Left lung (tissue), 4 donors: ENCODE measurements at regions not wholly inside any gene's neighbourhood (a gene's known extent, or its start where the extent isn't known, plus 50 kb on each side); places are given as distances from the start of the nearest gene placed in this dataset.

Source experiments
- ATAC-seq: fragments of 200-7000 bp; cut with Tn5 transposase; one replicate; pipeline ENCODE4 v1.9.1; 2020; ENCODE audit warnings: moderate library complexity
- DNase-seq, 4 donors: peaks; one replicate each; pipeline ENCODE4 v3.0.0-alpha.2; 2013 to 2020
- H3K27ac ChIP-seq, 2 donors: fragments of 200-600 bp; sonication (generic) in 1 of 2; one replicate each; pipeline versions ENCODE4 v1.5.0 to v1.8.0; 2020 to 2021
- H3K27me3 ChIP-seq, 2 donors: fragments of 200-600 bp; sonication (generic) in 1 of 2; one replicate each; pipeline versions ENCODE4 v1.5.0 to v1.8.0; 2020 to 2021
- H3K36me3 ChIP-seq, 2 donors: fragments of 200-600 bp; sonication (generic) in 1 of 2; one replicate each; pipeline versions ENCODE4 v1.5.0 to v1.8.0; 2020 to 2021
- H3K4me1 ChIP-seq, 2 donors: fragments of 200-600 bp; one replicate each; pipeline ENCODE4 v1.8.0; 2021
- H3K4me3 ChIP-seq, 2 donors: fragments of 200-600 bp; sonication (generic) in 1 of 2; one replicate each; pipeline versions ENCODE4 v1.5.0 to v1.8.0; 2020 to 2021; ENCODE audit warnings: mild to moderate bottlenecking in 1 of 2
- H3K9me3 ChIP-seq, 2 donors: fragments of 200-600 bp; sonication (generic) in 1 of 2; one replicate each; pipeline versions ENCODE4 v1.5.0 to v1.8.0; 2020 to 2021
- CTCF ChIP-seq, 2 donors: fragments of 200-600 bp; sonication (generic) in 1 of 2; IDR thresholded peaks; one replicate each; pipeline versions ENCODE4 v1.5.0 to v1.8.0; 2021; ENCODE audit warnings: antibody characterized with exemption in 2 of 2
- intact Hi-C, 2 donors: fragments of 100-400 bp; cut with DNase I; formaldehyde crosslinking; loops; one replicate each; pipeline versions ENCODE4 v1.11.2 to v1.14.2; 2022
- donor health status: DM: no; HTN: yes; CAD: no.
- donor health status: DM: no; HTN: no; CAD: no.

DNA sequence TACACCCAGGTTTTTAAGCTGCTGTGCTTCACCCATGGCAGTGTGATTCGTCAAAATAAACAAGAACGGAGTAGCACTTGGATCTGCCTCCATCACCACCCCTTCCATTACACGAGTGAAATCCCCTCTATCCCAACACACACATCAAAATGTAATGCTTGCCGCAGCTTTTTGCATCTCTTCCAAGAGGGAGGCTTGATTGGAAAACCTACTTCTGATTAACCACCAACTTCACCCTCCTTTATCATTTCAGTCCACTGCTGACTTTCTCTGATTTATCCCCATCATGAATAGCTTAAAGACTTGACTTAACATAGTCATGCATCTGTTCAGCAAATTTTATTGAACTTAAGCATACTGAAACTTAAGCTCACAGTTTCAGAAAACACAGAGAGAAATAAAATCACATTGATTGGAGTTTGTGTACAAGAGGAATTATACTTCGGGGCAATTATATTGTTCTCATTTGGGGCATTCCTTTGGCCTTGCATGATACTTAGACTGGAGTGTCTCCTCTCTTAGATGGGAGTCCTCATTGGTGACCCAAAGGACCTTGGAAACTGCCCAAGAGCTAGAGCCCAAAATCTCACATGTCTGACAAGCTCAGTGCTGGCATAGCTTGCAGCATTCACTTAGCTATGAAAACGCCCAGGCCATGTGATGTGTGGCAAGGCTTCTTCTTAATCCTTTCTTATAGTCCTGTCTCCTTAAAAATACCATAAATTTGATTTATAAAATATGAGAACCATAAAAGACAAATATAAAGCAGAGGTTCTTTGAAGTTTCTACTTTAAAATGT is 124.3 kb upstream of the UMPS start:
- DNase-seq (no peak), ATAC-seq (peak; percentile 74)
- intact Hi-C loops = no loop called here
- Histone ChIP-seq H3K9me3 (no peaks in the 10 kb centered on the region), H3K27ac (no peak overlapping the region), H3K4me1 (no peaks in the 10 kb centered on the region), H3K4me3 (no peak overlapping the region), H3K27me3 (no peaks in the 10 kb centered on the region), H3K36me3 (no peaks in the 10 kb centered on the region)
- no peak for TF ChIP-seq CTCF (IDR thresholded peaks at IDR 0.05)

DNA sequence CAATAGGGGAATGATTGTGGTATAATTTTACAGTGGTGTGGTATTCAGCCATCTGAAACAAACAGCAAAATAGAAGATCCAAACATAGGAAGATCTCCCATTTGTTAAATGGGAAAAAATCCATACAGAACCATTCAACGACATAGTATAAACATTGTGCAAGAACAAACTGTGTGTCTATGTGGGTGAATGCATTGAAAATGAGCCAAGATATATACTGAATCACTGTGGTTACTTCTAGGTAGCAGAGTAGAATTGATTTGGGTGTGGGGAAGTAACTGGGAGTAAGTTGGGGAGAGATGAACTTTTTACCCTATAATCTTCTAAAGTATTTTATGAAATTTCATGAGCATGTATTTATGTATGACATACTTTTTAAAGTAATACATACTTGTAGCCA is 123.1 kb upstream of the UMPS start:
- H3K27ac ChIP-seq = no peak overlapping the region
- ATAC-seq (peak; percentile 66), DNase-seq (no peak)
- H3K27me3 ChIP-seq = no peaks in the 10 kb centered on the region
- H3K36me3 ChIP-seq = no peaks in the 10 kb centered on the region
- no peaks in the 10 kb centered on the region for H3K4me1 ChIP-seq
- intact Hi-C loops = no loop called here
- no peak overlapping the region for H3K4me3 ChIP-seq
- no peaks in the 10 kb centered on the region for H3K9me3 ChIP-seq
- no peak for TF ChIP-seq CTCF (IDR thresholded peaks at IDR 0.05)

GRCh38 chr3:124609402-124609801 is 120.8 kb upstream of the UMPS start:
- H3K4me1 ChIP-seq = no peaks in the 10 kb centered on the region
- no peak overlapping the region for H3K27ac ChIP-seq
- no peak for ATAC-seq
- intact Hi-C loops = no loop called here
- H3K4me3 ChIP-seq = no peak overlapping the region
- no peak for DNase-seq
- H3K27me3 ChIP-seq = no peaks in the 10 kb centered on the region
- no peak for TF ChIP-seq CTCF (IDR thresholded peaks at IDR 0.05)
- no peaks in the 10 kb centered on the region for H3K9me3 ChIP-seq
- no peaks in the 10 kb centered on the region for H3K36me3 ChIP-seq

DNA sequence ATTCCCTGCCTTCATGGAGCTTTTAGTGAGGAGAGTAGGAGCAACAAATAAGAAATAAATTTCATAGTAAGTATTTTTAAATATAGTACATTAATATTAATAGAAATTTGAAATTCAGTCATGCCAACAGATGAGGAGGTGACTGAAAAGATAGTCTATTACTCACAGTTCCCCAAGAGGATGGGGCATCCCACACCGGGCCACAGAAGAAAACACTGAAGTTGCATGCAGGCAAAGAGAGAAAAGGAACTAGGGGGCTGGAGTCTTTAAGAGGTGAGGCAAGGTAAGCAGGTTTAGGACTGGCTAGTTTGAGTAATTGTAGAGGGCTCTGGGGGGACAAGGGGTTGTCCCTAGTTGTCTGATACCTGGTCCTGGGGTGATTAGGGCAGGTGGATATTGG is 120.1 kb upstream of the UMPS start:
- intact Hi-C loops = no loop called here
- no peak overlapping the region for H3K27ac ChIP-seq
- no peak for TF ChIP-seq CTCF (IDR thresholded peaks at IDR 0.05)
- DNase-seq (no peak), ATAC-seq (no peak)
- no peaks in the 10 kb centered on the region for H3K4me1 ChIP-seq
- H3K4me3 ChIP-seq = no peak overlapping the region
- H3K27me3 ChIP-seq = no peaks in the 10 kb centered on the region
- no peaks in the 10 kb centered on the region for H3K9me3 ChIP-seq
- no peaks in the 10 kb centered on the region for H3K36me3 ChIP-seq

- H3K27ac ChIP-seq = no peak overlapping the region
- intact Hi-C loops = no loop called here
- no peak for ATAC-seq
- DNase-seq = no peak
- no peaks in the 10 kb centered on the region for H3K9me3 ChIP-seq
- no peaks in the 10 kb centered on the region for H3K27me3 ChIP-seq
- H3K36me3 ChIP-seq = no peaks in the 10 kb centered on the region
- TF ChIP-seq CTCF (IDR thresholded peaks at IDR 0.05) = no peak
- H3K4me1 ChIP-seq = no peaks in the 10 kb centered on the region
- H3K4me3 ChIP-seq = no peak overlapping the region
Observed at GRCh38 chr3:124611520-124611919, 118.7 kb upstream of the UMPS start.
